Prostate gland (tissue), 2 donors: ENCODE measurements at regions not wholly inside any gene's neighbourhood (a gene's known extent, or its start where the extent isn't known, plus 50 kb on each side); places are given as distances from the start of the nearest gene placed in this dataset.

Experiments
- DNase-seq: peaks from one replicate; pipeline ENCODE4 v3.0.0-alpha.2; 2019; ENCODE audit warnings: low spot score
- H3K27ac ChIP-seq, 2 donors: fragments of 200-600 bp; sonication (generic); 2 replicates each; pipeline ENCODE4 v1.5.1; 2017 to 2019
- H3K27me3 ChIP-seq: fragments of 200-600 bp; sonication (generic); replicated peaks from 2 replicates; pipeline ENCODE4 v1.5.1; 2019; ENCODE audit not compliant: insufficient read depth
- H3K36me3 ChIP-seq, 2 donors: fragments of 200-600 bp; sonication (generic); 1 replicate in 1 of 2; 2 replicates in 1 of 2; pipeline versions ENCODE4 v1.5.1 to v1.8.1; 2017 to 2019
- H3K4me1 ChIP-seq: fragments of 200-600 bp; sonication (generic); replicated peaks from 2 replicates; pipeline ENCODE4 v1.5.1; 2019
- H3K4me3 ChIP-seq, 2 donors: fragments of 200-600 bp; sonication (generic); 2 replicates each; pipeline ENCODE4 v1.5.1; 2017 to 2019
- H3K9me3 ChIP-seq: fragments of 200-600 bp; sonication (generic); 2 replicates; pipeline ENCODE4 v1.5.1; 2017
- CTCF ChIP-seq, 4 experiments: fragments of 200-600 bp in 2 of 4; fragments of 450-650 bp in 2 of 4; sonication (generic) in 2 of 4; IDR thresholded peaks; 1 replicate in 3 of 4; 2 replicates in 1 of 4; pipeline ENCODE4 v1.5.1; 2016 to 2019; ENCODE audit warnings: antibody characterized with exemption in 4 of 4, mild to moderate bottlenecking in 2 of 4, moderate library complexity in 2 of 4
- POLR2A ChIP-seq: fragments of 450-650 bp; IDR thresholded peaks from one replicate; pipeline ENCODE4 v1.6.1; 2016; ENCODE audit warnings: antibody characterized with exemption, mild to moderate bottlenecking
- POLR2AphosphoS5 ChIP-seq: sonication (generic); formaldehyde crosslinking; IDR thresholded peaks from one replicate; pipeline ENCODE4 v1.6.1; 2017; ENCODE audit warnings: antibody characterized with exemption
- WGBS: methylation state at CpG from one replicate; pipeline ENCODE4 v1.1.5; 2018; 5-methylcytosine and 5-hydroxymethylcytosine counted together
- intact Hi-C: fragments of 100-400 bp; cut with DNase I; formaldehyde crosslinking; loops from one replicate; pipeline ENCODE4 v1.14.2; 2022

DNA sequence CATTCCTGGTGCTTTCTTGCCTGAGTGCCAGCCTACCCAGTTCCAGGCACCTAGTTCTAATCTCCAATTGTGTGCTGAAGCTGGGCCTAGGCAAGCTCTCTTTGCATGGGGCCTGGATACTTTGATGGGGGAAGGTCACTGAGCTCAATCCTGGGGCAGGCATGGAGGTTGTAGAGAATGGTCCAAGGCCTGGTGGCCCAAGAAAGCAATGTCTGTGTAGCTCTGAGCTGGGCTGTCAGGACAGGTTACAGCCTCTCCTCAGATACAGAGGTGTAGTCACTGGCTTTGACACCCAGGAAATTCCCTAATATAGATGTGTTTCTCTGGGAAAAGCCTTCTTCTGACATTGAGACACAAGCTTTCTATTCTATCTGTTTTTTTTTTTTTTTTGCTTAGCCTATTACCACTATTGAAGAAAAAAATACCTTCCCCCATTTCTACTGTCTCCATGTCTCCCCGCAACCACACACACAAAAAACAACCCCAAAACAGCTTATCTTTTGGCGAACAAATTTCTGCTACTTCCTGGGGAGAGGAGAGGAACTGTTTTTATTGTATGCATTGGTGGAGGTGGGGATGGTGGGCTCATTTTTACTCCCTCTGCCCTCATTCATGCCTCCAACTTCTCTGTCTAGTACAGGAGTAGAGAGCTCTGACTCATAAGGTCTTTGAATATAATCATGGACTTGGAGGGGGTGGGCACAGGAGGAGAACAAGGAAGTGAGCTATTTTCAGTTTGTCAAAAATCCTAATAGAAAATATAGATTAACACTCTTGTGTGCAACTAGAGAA lies 66.7 kb upstream of the DHX15 start:
- no peak overlapping the region for H3K4me3 ChIP-seq
- DNase-seq = no peak
- H3K9me3 ChIP-seq = no peaks in the 10 kb centered on the region
- TF ChIP-seq POLR2A (no peak), POLR2AphosphoS5 (no peak), CTCF (IDR thresholded peaks at IDR 0.05) (no peak)
- 89% methylated on average over 2 of the region's 2 CpGs for WGBS
- intact Hi-C loops = no loop called here
- no peaks in the 10 kb centered on the region for H3K36me3 ChIP-seq
- H3K4me1 ChIP-seq = no peaks in the 10 kb centered on the region
- H3K27ac ChIP-seq = no peak overlapping the region
- no peaks in the 10 kb centered on the region for H3K27me3 ChIP-seq

DNA sequence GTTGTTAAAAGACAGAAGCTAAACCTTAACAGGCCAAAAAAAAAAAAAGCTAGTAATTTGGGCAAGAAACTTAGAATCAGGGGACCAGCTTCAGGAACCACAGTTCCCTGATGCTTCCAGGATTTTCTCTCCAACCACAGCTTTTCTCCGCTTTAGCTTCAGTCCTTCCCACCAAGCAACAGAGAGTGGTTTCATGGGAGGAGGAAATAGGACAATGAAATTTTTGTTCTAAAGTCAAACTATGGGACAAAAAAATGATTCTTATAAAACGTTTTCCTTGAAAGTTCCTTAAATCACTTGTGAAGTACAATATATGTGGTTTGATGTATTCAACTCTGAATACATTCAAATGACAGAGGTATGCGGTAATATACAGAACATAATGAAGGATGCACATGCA lies 71.0 kb upstream of the DHX15 start:
- TF ChIP-seq POLR2AphosphoS5 (no peak), POLR2A (no peak), CTCF (IDR thresholded peaks at IDR 0.05) (no peak)
- WGBS = 69% methylated on average over 3 of the region's 3 CpGs
- no peak for DNase-seq
- Histone ChIP-seq H3K4me1 (no peaks in the 10 kb centered on the region), H3K27me3 (no peaks in the 10 kb centered on the region), H3K27ac (no peak overlapping the region), H3K9me3 (no peaks in the 10 kb centered on the region), H3K36me3 (no peaks in the 10 kb centered on the region), H3K4me3 (no peak overlapping the region)
- intact Hi-C loops = no loop called here

GRCh38 chr4:24655971-24656370 lies 71.6 kb upstream of the DHX15 start:
- 74% methylated on average over 4 of the region's 4 CpGs for WGBS
- H3K36me3 ChIP-seq = no peaks in the 10 kb centered on the region
- TF ChIP-seq CTCF (IDR thresholded peaks at IDR 0.05) (no peak), POLR2AphosphoS5 (no peak), POLR2A (no peak)
- H3K9me3 ChIP-seq = no peaks in the 10 kb centered on the region
- no peaks in the 10 kb centered on the region for H3K27me3 ChIP-seq
- no peak overlapping the region for H3K4me3 ChIP-seq
- no peak overlapping the region for H3K27ac ChIP-seq
- intact Hi-C loops = no loop called here
- DNase-seq = no peak
- H3K4me1 ChIP-seq = no peaks in the 10 kb centered on the region

DNA sequence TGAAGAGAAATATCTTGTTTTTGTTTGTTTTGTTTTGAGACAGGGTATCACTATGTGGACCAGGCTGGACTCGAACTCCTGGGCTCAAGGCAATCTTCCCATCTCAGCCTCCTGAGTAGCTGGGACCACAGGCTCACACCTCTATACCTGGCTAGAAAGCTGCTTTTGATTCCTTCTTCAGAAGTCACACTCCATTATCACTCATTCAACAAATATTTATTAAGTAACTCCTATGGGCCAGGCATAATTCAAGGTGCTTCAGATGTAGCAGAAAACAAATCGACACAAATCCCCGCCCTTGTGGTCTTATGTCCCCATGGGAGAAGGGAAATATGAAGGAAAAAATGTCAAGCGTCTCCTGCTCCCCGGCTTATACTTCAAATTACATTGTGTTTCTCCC lies 72.6 kb upstream of the DHX15 start:
- no peak overlapping the region for H3K27ac ChIP-seq
- H3K4me3 ChIP-seq = no peak overlapping the region
- no peaks in the 10 kb centered on the region for H3K4me1 ChIP-seq
- no peaks in the 10 kb centered on the region for H3K36me3 ChIP-seq
- no peaks in the 10 kb centered on the region for H3K27me3 ChIP-seq
- no peaks in the 10 kb centered on the region for H3K9me3 ChIP-seq
- WGBS = 90% methylated on average over 5 of the region's 5 CpGs
- intact Hi-C loops = no loop called here
- no peak for DNase-seq
- no peak for TF ChIP-seq POLR2AphosphoS5
- TF ChIP-seq CTCF (IDR thresholded peaks at IDR 0.05) = no peak
- TF ChIP-seq POLR2A = no peak
